MV-4-11 (cell line): ENCODE measurements at regions not wholly inside any gene's neighbourhood (a gene's known extent, or its start where the extent isn't known, plus 50 kb on each side); places are given as distances from the start of the nearest gene placed in this dataset.
A peak's percentile ranks its signal among the peaks of the same experiment; 100 is the strongest.

Experiments
- DNase-seq: peaks from one replicate; lab custom pipeline; 2025; lab: John Stamatoyannopoulos, UW

- DNase-seq = no peak
Measured at GRCh38 chr13:27673911-27674310, 52.2 kb downstream of the POLR1D start.

- DNase-seq = no peak
Measured at GRCh38 chr13:27678306-27679040, 56.8 kb downstream of the POLR1D start.

GRCh38 chr13:27679396-27679795, 57.7 kb downstream of the POLR1D start:
- DNase-seq = no peak

GRCh38 chr13:27679896-27680295, 58.2 kb downstream of the POLR1D start:
- no peak for DNase-seq

GRCh38 chr13:27680465-27680864, 58.8 kb downstream of the POLR1D start:
- no peak for DNase-seq

GRCh38 chr13:27691207-27691606, 69.5 kb downstream of the POLR1D start:
- no peak for DNase-seq

GRCh38 chr13:27696731-27697130, 75.0 kb downstream of the POLR1D start:
- no peak for DNase-seq

- no peak for DNase-seq
Measured at GRCh38 chr13:27699952-27700351, 78.3 kb downstream of the POLR1D start.

GRCh38 chr13:27704681-27705080, 83.0 kb downstream of the POLR1D start:
- DNase-seq = no peak

GRCh38 chr13:27708325-27708724, 84.0 kb upstream of the GSX1 start:
- no peak for DNase-seq

- DNase-seq = no peak
Measured at GRCh38 chr13:27709779-27710178, 82.5 kb upstream of the GSX1 start.

GRCh38 chr13:27712421-27712820, 79.9 kb upstream of the GSX1 start:
- DNase-seq = no peak

GRCh38 chr13:27713767-27714166, 78.5 kb upstream of the GSX1 start:
- DNase-seq = no peak

GRCh38 chr13:27721681-27722080, 70.6 kb upstream of the GSX1 start:
- DNase-seq = no peak

- peak; percentile 50 for DNase-seq
Measured at GRCh38 chr13:27728271-27728670, 64.0 kb upstream of the GSX1 start.

- DNase-seq = no peak
Measured at GRCh38 chr13:27730191-27730590, 62.1 kb upstream of the GSX1 start.
